ENCODE measurements at regions not wholly inside any gene's neighbourhood (a gene's known extent, or its start where the extent isn't known, plus 50 kb on each side); places are given as distances from the start of the nearest gene placed in this dataset.
"Not testable (repeated sequence)": the region's sequence is repeated elsewhere in the genome, so short reads cannot be mapped to it uniquely, and the experiment has no call there.

DNA sequence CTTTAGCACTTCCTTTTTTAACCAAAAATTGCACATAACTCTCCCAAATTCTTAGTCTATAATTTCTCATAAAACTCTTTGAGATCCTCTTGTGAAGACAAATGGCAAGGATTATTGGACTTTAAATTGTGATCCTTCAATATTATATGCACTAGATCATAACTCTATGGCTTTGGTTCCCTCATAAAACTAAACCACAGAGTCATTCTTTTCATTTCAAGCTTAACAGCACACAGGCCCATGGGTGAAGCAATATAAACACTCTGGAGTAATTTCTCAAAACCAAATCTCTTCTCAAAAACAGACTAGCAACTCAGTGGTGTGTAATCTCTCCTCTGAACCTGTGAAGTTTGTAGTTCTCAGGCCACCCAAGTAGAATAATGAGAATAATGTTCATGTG, 171.0 kb upstream of the NECTIN3 start:
- no peak for ATAC-seq
- no peak for DNase-seq (ENCODE audit: low spot score)

DNA sequence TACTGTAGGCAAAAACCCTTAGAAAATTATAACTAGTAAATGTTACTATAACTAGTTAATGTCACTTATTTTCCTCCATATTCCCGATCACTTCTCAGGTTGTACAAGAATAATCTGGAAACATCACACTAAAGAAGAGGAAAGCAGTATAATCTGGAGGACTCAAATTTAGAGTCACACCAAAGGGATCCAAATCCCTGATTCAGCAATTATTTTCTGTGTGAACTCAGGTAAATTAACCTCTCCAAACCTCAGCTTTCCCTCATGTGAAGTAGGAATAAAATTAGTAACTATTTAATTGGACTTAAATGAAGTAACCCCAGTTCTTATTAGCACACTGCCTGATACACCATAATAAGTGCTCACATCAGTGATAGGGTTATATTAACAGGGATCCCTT, 170.1 kb upstream of the NECTIN3 start:
- ATAC-seq (no peak), DNase-seq (ENCODE audit: low spot score) (no peak)

DNA sequence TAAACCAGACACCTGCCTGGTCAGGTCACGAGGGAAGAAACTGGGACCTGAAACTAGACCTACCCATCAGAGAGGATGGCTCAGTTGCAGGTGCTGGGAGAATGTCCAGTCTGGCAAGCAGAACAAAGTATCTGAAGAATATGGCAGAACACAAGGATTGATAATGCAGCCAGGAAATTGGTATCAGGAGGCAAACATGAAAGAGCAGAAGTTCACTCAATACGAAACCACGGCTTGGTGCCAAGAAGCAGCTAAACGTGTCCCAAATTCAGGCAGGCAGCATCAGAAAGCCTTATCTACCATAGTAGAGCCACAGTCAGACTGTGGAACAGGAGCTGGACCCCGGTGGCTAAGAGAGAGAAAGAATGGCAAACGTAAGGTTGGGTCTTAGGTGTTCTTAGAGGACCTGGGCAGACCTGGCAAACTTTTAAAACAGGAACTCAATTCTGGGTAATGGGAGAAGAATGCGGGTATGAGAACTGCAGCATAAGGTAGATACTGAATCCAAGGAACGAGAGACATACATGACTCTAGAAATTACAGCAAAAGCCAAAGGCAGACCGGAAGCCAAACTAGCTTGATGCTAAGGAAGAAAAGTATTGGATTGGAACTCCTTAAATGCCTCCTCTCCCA, 169.0 kb upstream of the NECTIN3 start:
- ATAC-seq (peak; percentile 90), DNase-seq (ENCODE audit: low spot score) (peak; percentile 78)

DNA sequence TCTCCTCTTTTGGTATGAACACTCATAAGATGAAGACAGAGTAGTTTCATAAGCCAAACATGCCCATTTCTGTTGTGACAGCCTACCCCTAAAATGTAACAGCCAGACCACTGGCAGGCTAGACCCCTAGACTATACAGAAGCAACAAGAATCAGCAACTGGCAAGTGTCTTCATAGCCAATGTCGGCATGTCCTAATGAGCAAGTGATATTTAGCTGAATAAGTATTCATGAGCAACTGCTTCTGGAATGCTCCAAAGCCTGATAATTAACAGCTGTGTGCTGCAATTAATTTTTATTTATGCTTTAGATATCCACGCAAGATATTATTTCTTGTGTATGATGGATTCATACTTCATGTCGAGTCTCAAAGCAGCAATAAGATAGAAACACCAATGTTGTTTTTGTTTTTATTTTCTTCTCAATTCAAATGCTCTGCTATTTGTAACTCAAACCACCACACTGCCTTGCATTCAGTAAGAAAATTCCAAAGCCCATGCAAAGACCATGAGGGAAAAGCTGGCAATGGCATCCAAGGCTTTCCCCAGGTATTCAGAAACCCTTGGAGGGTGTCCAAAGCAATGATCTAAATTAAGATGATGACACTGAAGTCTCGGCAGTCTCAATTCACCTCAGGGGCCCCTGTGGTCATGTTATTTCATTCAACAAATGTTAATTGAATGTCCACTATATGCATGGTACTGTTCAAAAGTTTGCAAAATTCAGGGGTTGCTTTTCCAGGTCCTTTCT, 167.7 kb upstream of the NECTIN3 start:
- ATAC-seq = no peak

DNA sequence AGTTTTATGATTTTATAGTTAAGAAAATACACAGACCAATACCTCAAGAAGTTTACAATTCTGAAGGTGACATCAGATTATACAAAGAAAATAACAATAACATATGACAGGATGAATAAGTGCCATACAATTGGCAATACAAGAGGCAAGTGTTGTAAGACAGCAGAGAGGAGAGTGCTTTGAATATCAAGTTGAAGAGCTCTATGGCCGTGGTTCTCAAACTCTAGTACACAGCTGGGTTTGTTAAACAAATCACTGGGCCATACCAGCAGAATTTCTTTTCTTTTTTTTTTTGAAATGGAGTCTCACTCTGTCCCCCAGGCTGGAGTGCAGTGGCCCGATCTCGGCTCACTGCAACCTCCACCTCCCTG, 167.1 kb upstream of the NECTIN3 start:
- DNase-seq (ENCODE audit: low spot score) = no peak
- no peak for ATAC-seq

More for the DNA sequence above, 167.7 kb upstream of the NECTIN3 start:
- DNase-seq (ENCODE audit: low spot score) = no peak

DNA sequence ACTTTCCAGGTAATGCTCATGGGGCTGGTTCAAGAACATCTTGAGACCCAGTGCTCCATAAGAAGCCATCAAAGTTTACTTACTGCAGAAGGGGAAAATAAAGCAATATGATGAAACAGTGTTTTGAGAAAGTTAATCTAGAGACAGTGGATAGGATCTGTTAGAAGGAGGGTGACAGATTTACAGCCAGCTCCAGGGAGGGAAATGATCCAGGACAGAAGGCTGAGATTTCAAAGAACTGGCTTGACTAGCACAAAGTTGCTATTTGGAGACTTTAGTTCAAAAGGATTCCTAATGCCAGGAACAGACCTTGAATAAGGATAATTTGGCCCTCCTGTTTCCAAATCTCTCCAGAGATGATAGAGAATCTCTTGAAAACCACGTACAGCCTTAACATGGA, 166.5 kb upstream of the NECTIN3 start:
- ATAC-seq (no peak), DNase-seq (ENCODE audit: low spot score) (no peak)

DNA sequence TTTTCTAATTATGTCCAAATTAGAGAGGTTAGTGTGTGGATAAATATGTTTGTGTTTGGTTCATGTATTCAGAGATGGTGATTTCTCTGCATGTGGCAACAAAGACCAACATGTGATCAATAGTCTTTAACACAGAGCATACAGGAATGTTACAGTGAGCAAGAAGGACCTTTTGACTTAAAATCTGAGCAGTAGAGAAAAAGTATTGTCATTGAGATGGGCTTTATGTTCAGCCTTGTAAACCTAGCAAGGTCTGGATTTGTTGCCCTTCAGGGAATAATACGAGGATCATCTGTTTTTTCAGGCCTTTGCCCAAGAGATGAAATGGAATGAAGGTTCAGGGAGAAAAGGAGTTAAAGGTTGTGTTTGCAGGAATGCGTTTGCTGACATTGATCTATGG, 161.8 kb upstream of the NECTIN3 start:
- DNase-seq (ENCODE audit: low spot score) (no peak), ATAC-seq (no peak)

DNA sequence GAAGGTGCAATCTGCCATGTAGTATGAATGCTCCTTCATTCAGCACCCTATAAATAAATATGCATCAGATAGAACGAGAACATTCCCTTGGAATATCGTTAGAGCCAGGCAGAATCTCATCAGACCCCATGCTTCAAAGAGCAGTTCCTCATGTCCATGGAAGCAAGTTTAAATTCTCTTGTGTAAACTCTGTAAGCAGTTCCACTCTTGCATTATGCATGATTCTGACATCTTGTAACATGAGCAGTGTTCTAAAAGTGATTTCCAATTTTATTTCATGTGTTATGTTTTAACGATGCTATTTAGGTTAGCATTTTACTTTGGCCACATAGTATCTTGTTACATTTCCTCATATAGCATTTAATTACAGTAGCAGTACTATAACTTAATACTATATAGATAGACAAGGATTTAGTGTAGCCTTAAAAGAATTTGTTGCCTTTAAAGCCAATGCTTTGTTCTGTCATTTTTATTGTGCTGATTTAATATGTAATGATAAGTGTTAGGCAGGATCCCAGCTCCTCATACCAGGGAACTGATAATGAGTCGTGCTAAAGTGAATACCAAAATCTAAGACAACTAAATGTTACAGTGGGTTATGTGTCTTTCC, 161.2 kb upstream of the NECTIN3 start:
- DNase-seq (ENCODE audit: low spot score) = no peak

DNA sequence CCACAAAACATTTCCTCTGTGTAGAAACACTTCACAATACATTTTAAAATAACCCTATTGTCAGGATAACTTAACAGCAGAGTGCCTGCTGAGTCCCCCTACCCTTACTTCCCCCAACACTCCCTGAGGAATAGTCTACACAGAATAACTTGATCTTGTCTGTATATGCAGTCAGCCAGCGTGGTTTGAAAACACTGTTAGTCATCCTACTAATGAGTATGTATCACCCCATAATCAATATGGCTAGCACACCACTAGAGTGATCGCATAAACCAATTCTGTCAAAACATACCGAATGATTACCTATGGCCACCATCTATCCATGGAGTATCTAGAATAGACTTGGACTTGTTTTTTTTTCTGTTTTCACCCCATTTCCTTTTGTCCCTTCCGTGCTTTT, 152.7 kb upstream of the NECTIN3 start:
- ATAC-seq (no peak), DNase-seq (ENCODE audit: low spot score) (no peak)

More for the DNA sequence above, 161.2 kb upstream of the NECTIN3 start:
- ATAC-seq = no peak

DNA sequence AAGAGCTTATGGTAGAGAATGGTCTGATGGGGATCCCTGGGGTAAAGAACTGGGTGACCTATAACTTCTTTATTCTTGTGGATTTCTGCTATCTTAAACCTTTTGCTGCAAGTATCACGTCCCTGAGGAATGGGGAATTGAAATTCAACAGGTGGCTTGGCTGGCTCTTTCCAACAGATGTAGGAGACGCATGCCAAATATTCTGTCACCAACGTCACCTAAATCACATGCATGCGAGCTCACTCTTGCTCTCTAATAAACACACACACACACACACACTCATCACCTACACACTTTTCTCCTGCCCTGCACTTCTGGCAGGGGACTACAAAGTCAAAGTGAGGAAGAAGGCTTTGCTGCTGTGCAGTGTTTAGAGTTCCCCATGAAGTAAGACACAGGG, 145.8 kb upstream of the NECTIN3 start:
- DNase-seq (ENCODE audit: low spot score) = no peak
- ATAC-seq = no peak

DNA sequence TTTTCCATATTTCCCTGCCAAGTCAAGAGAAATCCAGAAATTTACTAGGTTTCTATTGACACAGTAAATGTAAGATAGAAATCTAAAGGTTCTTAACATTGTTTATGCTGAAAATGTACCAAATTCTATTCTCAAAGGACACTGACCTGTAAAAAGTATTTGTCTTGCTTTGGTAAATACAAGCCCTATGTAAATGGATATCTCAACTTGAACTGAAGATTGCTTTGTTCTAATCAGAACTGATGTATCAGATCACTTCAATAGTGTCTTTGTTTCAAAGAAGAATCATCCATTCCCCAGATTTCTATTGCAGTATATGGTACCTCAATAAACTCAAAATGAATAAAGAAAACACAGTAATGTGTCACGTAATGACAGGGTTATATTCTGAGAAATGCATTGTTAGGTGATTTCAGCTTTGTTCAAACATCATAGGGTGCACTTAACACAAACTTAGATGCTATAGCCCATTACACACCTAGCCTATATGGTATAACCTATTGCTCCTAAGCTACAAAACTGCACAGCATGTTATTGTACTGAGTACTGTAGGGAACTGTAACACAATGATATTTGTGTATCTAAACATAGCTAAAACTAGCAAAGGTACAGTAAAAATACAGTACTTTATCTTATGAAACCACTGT, 143.5 kb upstream of the NECTIN3 start:
- DNase-seq (ENCODE audit: low spot score) (no peak), ATAC-seq (no peak)

DNA sequence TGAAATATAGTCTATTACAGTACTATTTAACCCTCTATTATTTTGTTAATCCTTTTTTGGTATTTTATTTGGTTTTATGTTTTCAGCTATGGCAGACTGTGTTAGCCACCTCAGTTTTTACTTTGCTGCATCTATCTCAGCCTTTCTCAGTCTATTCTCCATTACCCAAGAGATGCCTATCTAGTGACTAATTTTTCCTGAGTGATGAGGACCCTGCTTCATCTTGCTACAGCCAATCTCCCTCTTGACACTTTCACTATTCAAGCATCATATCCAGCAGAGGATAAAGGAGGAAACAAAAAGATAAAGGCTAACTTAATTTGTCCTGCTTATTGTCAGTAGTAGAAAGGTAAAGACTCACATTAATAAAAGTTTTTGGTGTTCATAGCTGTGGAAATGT, 141.8 kb upstream of the NECTIN3 start:
- ATAC-seq (no peak), DNase-seq (ENCODE audit: low spot score) (no peak)

DNA sequence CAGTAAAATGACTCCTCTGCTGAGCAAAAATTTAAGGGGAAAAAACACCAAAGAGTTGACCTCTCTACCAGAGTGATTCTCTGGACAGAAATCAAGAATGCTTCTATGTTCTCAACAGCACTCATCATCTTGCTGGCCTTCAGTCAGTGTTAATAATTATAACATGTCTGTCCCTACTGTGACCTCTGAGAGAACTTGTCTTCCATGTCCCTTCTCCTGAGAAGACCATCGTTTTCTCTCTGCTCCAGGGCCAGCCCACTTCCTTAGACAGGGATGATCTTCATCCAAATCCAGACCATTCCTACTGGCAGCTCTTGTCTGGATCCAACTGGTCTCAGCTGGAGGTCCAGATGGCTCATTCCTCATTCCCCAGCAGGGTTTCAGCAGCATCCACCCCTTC, 139.0 kb upstream of the NECTIN3 start:
- ATAC-seq = no peak

DNA sequence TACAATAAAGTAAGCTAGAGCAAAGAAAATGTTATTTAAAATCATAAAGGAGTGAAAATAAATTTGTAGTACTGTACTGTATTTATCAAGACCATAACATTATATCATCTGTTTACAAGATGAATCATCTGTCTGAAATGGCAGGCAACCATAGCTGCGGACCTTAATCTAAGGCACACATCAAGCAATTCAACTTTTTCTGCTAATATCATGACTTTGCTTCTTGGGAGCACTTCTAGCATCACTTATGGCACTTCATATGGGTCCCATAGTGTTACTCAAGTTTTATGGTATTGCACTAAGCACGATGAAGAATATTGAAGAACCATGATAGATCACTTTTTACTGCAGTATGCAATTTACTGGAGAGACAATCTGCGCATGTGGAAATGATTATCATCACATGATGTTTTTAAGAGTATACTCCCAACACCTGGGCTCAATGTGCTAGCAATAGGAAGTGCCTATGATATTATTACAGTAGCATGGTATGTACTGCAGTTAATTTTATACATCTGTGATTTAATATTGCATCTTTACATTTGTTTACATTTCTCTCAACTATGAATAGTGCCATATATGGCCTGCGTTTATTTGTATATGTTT, 137.7 kb upstream of the NECTIN3 start:
- DNase-seq (ENCODE audit: low spot score) = no peak
- ATAC-seq = no peak

More for the DNA sequence above, 139.0 kb upstream of the NECTIN3 start:
- no peak for DNase-seq (ENCODE audit: low spot score)

DNA sequence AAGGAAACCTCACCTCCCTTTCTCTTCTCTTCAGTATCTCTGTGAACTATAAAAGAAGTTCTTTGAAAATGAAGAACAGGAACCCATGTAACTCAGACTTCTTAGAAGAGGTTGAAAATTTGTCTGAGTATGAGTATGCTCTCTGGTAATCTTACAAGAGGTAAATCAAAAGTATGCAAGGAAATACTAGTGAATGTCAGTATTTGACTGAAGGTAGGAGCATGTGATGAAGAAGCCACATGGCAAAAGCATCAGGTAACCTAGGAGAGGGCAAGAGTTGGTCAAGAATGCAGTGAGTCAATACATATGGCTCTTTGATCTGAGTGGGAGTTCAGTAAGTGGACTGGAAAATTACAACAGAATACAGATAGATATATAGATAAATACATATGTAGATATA, 133.0 kb upstream of the NECTIN3 start:
- ATAC-seq = no peak
- DNase-seq (ENCODE audit: low spot score) = no peak

DNA sequence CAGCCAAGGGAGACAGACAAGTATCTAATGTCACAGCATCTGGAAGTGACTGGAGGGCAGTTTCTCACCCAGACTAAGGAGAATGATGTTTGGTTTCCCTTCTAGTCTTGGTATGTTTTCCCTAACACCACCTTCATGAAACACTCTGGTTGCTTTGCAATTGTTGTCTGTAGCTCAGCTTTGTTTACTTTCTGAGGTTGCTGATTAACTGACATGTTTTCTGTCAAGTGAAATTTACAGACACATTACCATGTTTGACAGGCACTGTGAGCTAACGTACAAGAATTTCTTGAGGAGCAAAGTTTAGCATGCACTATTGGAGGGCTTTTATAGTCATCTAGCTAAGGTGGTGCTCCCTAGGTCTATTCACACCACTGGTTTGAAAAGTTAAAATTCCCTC, 131.6 kb upstream of the NECTIN3 start:
- no peak for DNase-seq (ENCODE audit: low spot score)

DNA sequence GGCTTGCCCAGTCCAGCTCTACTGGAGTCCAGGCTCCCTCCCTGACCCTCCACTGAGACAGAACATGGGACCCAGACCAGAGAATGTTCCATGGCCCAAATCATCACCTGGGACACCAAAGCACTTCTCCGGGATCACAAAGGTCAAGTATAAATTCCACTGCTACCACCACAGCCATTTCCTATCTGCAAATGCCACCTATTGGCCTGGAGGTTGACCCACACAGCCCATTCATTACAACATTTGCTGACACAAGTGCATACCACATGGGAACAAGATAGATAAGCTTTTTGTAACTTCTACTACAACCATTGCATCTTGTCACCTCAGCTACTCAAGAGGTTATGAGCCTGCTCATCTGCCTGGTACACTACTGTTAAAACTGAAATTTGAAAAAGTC, 126.8 kb upstream of the NECTIN3 start:
- ATAC-seq (peak; percentile 72), DNase-seq (ENCODE audit: low spot score) (no peak)

More for the DNA sequence above, 131.6 kb upstream of the NECTIN3 start:
- ATAC-seq = peak; percentile 78

DNA sequence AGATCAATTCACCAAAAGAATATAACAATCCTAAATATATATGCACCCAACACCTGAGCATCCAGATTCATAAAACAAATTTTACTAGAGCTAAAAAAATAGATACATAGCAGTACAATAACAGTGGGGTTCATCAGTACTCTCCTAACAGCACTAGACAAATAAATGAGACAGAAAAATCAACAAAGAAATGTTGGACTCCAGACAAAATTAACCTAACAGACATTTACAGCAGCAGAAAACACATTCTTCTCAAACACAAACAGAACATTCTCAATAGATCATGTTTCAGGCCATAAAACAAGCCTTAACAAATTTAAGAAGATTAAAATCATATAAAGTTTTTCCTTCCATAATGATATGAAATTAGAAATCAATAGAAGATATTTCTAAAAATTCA, 124.8 kb upstream of the NECTIN3 start:
- ATAC-seq = peak; percentile 83
- DNase-seq (ENCODE audit: low spot score) = no peak

DNA sequence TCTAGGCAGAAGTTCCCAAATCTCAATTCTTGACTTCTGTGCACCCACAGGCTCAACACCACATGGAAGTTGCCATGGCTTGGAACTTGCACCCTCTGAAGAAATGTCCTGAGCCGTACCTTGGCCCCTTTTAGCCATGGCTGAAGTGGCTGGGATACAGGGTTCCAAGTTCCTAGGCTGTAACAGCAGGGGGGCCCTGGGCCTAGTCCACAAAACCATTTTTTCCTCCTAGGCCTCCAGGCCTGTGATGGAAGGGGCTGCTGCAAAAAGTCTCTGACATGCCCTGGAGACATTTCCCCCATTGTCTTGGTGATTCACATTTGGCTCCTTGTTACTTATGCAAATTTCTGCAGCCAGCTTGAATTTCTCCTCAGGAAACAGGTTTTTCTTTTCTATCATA, 122.4 kb upstream of the NECTIN3 start:
- not testable (repeated sequence) for ATAC-seq

DNA sequence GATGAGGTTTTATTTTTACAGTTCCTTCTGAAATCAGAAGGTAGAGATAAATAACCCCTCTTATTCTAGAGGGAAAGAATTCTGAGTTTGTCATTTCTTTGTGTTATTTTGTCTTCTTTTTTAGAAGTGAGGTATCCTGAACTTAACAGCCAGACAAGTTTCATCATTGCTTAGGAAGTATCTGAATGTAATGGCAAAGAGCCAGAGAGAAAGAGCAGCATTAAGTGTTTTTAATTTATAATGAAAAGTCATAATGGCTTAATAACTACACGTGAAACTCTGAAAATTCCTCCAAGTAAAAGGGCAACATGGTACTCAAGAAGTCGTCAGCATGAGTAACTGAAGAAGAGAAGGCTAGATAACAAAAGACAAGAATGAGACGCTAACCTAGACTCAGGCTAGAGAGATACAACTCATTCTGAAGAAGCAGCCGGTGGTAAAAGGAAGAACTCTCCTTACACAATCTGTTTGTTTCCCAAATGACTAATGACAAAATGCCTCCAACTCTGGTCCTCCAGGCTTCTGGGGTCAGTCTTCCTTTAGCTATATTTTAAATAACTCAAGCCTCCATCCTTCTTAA, 116.2 kb upstream of the NECTIN3 start:
- DNase-seq (ENCODE audit: low spot score) = no peak
- ATAC-seq = no peak

More for the DNA sequence above, 122.4 kb upstream of the NECTIN3 start:
- DNase-seq (ENCODE audit: low spot score) = not testable (repeated sequence)

DNA sequence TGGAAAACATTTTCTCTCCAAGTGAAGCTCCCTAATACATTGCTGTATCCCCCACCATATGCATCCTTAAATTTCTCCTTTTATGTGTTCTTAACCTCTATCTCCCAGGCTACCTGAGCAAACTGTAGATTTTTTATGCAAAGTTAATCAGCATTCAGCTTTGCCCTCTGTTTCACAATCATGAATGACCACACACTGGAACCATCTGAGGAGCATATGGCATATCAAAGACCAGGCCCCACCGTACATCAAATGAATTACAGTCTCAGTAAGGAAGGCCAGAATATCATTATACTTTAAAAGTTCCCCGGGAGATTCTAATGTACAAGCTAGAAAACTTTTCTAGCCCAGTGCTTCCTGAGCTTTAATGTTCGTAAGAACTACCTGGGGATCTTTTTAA, 115.5 kb upstream of the NECTIN3 start:
- ATAC-seq (no peak), DNase-seq (ENCODE audit: low spot score) (no peak)

All from left lobe of liver (tissue), 2 donors.